OCI-LY7 (cell line): ENCODE measurements at regions not wholly inside any gene's neighbourhood (a gene's known extent, or its start where the extent isn't known, plus 50 kb on each side); places are given as distances from the start of the nearest gene placed in this dataset.
"Not testable (repeated sequence)": the region's sequence is repeated elsewhere in the genome, so short reads cannot be mapped to it uniquely, and the experiment has no call there.

Experiments
- EZH2phosphoT487 ChIP-seq: fragments of 200-600 bp; sonication (generic); IDR thresholded peaks from 2 replicates; pipeline ENCODE4 v1.6.1; 2018; ENCODE audit warnings: low read depth, borderline replicate concordance, mild to moderate bottlenecking, mixed run types, antibody characterized with exemption, low read length, moderate library complexity, mixed read lengths
- TF ChIP-seq, protein P1 (sequence below): fragments of 200-600 bp; sonication (generic); conservative IDR thresholded peaks from 2 replicates; pipeline ENCODE4 v1.5.1; 2014; ENCODE audit warnings: mild to moderate bottlenecking, antibody characterized with exemption, low read length, moderate library complexity, mixed read lengths

DNA sequence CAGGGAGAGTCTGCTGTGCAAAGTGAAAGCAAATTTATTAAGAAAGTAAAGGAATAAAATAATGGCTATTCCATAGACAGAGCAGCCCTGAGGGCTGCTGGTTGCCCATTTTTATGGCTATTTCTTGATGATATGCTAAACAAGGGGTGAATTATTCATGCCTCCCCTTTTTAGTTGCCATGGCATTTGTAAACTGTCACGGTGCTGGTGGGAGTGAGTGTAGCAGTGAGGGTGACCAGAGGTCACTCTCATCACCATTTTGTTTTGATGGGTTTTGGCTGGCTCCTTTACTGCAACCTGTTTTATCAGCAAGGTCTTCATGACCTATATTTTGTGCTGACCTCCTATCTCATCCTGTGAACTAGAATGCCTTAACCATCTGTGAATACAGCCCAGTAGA, 518.9 kb upstream of the HS3ST1 start:
- TF ChIP-seq, protein P1, sequence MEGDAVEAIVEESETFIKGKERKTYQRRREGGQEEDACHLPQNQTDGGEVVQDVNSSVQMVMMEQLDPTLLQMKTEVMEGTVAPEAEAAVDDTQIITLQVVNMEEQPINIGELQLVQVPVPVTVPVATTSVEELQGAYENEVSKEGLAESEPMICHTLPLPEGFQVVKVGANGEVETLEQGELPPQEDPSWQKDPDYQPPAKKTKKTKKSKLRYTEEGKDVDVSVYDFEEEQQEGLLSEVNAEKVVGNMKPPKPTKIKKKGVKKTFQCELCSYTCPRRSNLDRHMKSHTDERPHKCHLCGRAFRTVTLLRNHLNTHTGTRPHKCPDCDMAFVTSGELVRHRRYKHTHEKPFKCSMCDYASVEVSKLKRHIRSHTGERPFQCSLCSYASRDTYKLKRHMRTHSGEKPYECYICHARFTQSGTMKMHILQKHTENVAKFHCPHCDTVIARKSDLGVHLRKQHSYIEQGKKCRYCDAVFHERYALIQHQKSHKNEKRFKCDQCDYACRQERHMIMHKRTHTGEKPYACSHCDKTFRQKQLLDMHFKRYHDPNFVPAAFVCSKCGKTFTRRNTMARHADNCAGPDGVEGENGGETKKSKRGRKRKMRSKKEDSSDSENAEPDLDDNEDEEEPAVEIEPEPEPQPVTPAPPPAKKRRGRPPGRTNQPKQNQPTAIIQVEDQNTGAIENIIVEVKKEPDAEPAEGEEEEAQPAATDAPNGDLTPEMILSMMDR: not testable (repeated sequence)
- TF ChIP-seq EZH2phosphoT487: not testable (repeated sequence)
